PC-9 (cell line): ENCODE measurements at regions not wholly inside any gene's neighbourhood (a gene's known extent, or its start where the extent isn't known, plus 50 kb on each side); places are given as distances from the start of the nearest gene placed in this dataset.

Experiments
- CTCF ChIP-seq: fragments of 200-600 bp; sonication (generic); conservative IDR thresholded peaks from 2 replicates; pipeline ENCODE4 v1.6.1; 2017; ENCODE audit warnings: mixed run types, antibody characterized with exemption, mild to moderate bottlenecking, moderate library complexity
- EZH2 ChIP-seq: fragments of 200-600 bp; sonication (generic); IDR thresholded peaks from 2 replicates; pipeline ENCODE4 v1.8.0; 2017; ENCODE audit warnings: antibody characterized with exemption, low read depth

DNA sequence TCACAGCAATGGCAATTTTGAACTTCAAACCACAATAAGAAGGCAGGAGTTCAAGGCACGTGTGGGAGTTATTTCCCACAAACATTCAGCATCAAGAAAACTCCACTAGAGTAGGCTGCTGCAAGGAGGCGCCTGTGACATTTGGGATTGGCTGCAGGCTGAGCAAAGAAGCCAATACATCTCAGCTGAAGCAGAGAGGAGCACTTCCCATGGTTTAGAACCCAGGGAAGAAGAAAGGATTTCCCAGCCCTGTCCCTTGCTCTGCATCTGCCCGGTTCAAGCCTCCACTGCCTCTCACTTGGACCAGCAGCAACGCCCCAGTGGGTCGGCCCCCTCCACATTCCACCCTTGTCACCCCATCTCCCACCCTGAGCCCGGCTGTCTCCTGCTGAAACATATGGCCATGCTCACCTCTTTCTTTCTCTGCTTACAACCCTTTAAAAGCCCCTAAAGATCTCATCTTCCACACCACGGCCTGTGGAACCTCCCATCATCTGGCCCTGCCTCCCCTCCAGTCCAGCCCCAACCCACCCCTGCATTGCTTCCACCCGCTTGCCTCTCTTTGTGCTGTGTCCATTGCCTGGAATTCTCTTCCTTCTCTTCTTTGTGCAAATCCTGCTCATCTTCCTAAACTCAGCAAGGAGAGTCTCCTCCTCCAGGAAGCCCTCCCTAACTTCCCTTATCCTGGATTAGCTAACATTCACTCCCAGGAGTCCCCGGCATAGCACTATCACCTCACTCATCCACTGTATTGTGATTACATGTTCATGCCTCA, 128.3 kb downstream of the ANKRD60 start:
- no peak for TF ChIP-seq EZH2
- TF ChIP-seq CTCF: no peak
